Common myeloid progenitor, CD34-positive (primary cell): ENCODE measurements at regions not wholly inside any gene's neighbourhood (a gene's known extent, or its start where the extent isn't known, plus 50 kb on each side); places are given as distances from the start of the nearest gene placed in this dataset.

Experiments used
- CTCF ChIA-PET: fragments of 350-600 bp; sonication (Branson Sonifier 250); formaldehyde crosslinking; loops from one replicate; lab custom pipeline; 2021; ENCODE audit warnings: antibody characterized with exemption; lab: Charles Lee
- POLR2A ChIA-PET: fragments of 350-600 bp; sonication (Branson Sonifier 250); formaldehyde crosslinking; loops from one replicate; lab custom pipeline; 2021; ENCODE audit warnings: antibody characterized with exemption; lab: Charles Lee
- DNase-seq, 3 donors: peaks; one replicate each; pipeline versions ENCODE4 v3.0.0 to v3.0.0-alpha.2; 2013
- H3K27ac ChIP-seq, 2 experiments: 1 replicate in 1 of 2; 2 replicates in 1 of 2; pipeline ENCODE4 v1.7.0; 2013; ENCODE audit warnings: inconsistent platforms in 2 of 2, low read length in 2 of 2, mild to moderate bottlenecking in 2 of 2, low read depth in 1 of 2, moderate library complexity in 1 of 2; ENCODE audit not compliant: severe bottlenecking in 2 of 2, insufficient read depth in 1 of 2, poor library complexity in 1 of 2
- H3K27me3 ChIP-seq, 5 experiments: replicated peaks in 2 of 5; 1 replicate in 3 of 5; 2 replicates in 2 of 5; pipeline versions ENCODE4 v1.6.1 to v1.7.0; 2013; ENCODE audit warnings: low read length in 4 of 5, mild to moderate bottlenecking in 2 of 5, moderate library complexity in 2 of 5, inconsistent platforms in 1 of 5; ENCODE audit not compliant: insufficient read depth in 5 of 5, control insufficient read depth in 4 of 5
- H3K36me3 ChIP-seq, 4 experiments: 1 replicate in 2 of 4; 2 replicates in 2 of 4; pipeline versions ENCODE4 v1.6.1 to v1.7.0; 2013; ENCODE audit warnings: low read length in 3 of 4, control low read depth in 1 of 4, mild to moderate bottlenecking in 1 of 4; ENCODE audit not compliant: control insufficient read depth in 4 of 4, insufficient read depth in 4 of 4
- H3K4me1 ChIP-seq, 4 experiments: 1 replicate in 3 of 4; 2 replicates in 1 of 4; pipeline versions ENCODE4 v1.6.1 to v1.7.1; 2013; ENCODE audit warnings: low read length in 3 of 4, mild to moderate bottlenecking in 3 of 4, control low read depth in 1 of 4, inconsistent platforms in 1 of 4, moderate library complexity in 1 of 4; ENCODE audit not compliant: control insufficient read depth in 4 of 4, insufficient read depth in 4 of 4; ENCODE audit errors: control extremely low read depth in 1 of 4
- H3K4me3 ChIP-seq, 7 experiments: 1 replicate in 4 of 7; 2 replicates in 3 of 7; pipeline versions ENCODE4 v1.5.1 to v1.7.0; 2013; ENCODE audit warnings: mild to moderate bottlenecking in 7 of 7, low read length in 6 of 7, moderate library complexity in 6 of 7, inconsistent platforms in 2 of 7, low read depth in 2 of 7, control low read depth in 1 of 7; ENCODE audit not compliant: insufficient read depth in 4 of 7, control insufficient read depth in 1 of 7; ENCODE audit errors: extremely low read depth in 1 of 7
- H3K9me3 ChIP-seq, 5 experiments: 1 replicate in 4 of 5; 2 replicates in 1 of 5; pipeline versions ENCODE4 v1.6.1 to v1.7.1; 2013; ENCODE audit warnings: low read length in 4 of 5, mild to moderate bottlenecking in 2 of 5, inconsistent platforms in 1 of 5, low read depth in 1 of 5, moderate library complexity in 1 of 5; ENCODE audit not compliant: control insufficient read depth in 4 of 5, insufficient read depth in 2 of 5; ENCODE audit errors: control extremely low read depth in 1 of 5
- WGBS: methylation state at CpG from one replicate; pipeline ENCODE4 v1.1.5; 2013; ENCODE audit not compliant: insufficient coverage; 5-methylcytosine and 5-hydroxymethylcytosine counted together

GRCh38 chrY:16616201-16616975, 1263.6 kb downstream of the CDY2B start:
- no peak for DNase-seq
- H3K4me1 ChIP-seq, result no peaks in the 10 kb centered on the region
- H3K36me3 ChIP-seq, result no peaks in the 10 kb centered on the region
- H3K27me3 ChIP-seq, result no peaks in the 10 kb centered on the region
- CTCF ChIA-PET, result no interaction called here
- H3K27ac ChIP-seq, result no peak overlapping the region
- no peak overlapping the region for H3K4me3 ChIP-seq
- H3K9me3 ChIP-seq, result no peaks in the 10 kb centered on the region
- POLR2A ChIA-PET, result interaction anchor here (0.6 kb wide), 1 partner anchor 45 kb away, joined by 3 read pairs; no protein-coding TSS in a partner anchor
- WGBS, result no CpG with 5 or more reads among the region's 2 CpGs

GRCh38 chrY:16608679-16609078, 1271.3 kb downstream of the CDY2B start:
- Histone ChIP-seq H3K4me1 (no peaks in the 10 kb centered on the region), H3K27me3 (no peaks in the 10 kb centered on the region), H3K27ac (no peak overlapping the region), H3K9me3 (no peaks in the 10 kb centered on the region), H3K4me3 (no peak overlapping the region), H3K36me3 (no peaks in the 10 kb centered on the region)
- ChIA-PET POLR2A (no interaction called here), CTCF (no interaction called here)
- DNase-seq, result no peak

GRCh38 chrY:16602146-16602545, 1277.9 kb downstream of the CDY2B start:
- CTCF ChIA-PET, result no interaction called here

GRCh38 chrY:16601626-16602025, 1278.4 kb downstream of the CDY2B start:
- Histone ChIP-seq H3K9me3 (no peaks in the 10 kb centered on the region), H3K4me3 (no peak overlapping the region), H3K27me3 (no peaks in the 10 kb centered on the region), H3K27ac (no peak overlapping the region), H3K4me1 (no peaks in the 10 kb centered on the region), H3K36me3 (no peaks in the 10 kb centered on the region)
- ChIA-PET POLR2A (no interaction called here), CTCF (no interaction called here)
- no peak for DNase-seq
- no CpG with 5 or more reads among the region's 2 CpGs for WGBS

More at GRCh38 chrY:16602146-16602545, 1277.9 kb downstream of the CDY2B start:
- Histone ChIP-seq H3K4me1 (no peaks in the 10 kb centered on the region), H3K9me3 (no peaks in the 10 kb centered on the region), H3K4me3 (no peak overlapping the region), H3K27me3 (no peaks in the 10 kb centered on the region), H3K36me3 (no peaks in the 10 kb centered on the region), H3K27ac (no peak overlapping the region)
- no peak for DNase-seq
- POLR2A ChIA-PET, result no interaction called here

GRCh38 chrY:16572061-16572460, 1308.0 kb downstream of the CDY2B start:
- ChIA-PET CTCF (no interaction called here), POLR2A (no interaction called here)
- no peaks in the 10 kb centered on the region for H3K4me1 ChIP-seq
- H3K9me3 ChIP-seq, result no peaks in the 10 kb centered on the region
- no peaks in the 10 kb centered on the region for H3K36me3 ChIP-seq
- no peak overlapping the region for H3K4me3 ChIP-seq
- no CpG with 5 or more reads among the region's 3 CpGs for WGBS
- DNase-seq, result no peak
- no peaks in the 10 kb centered on the region for H3K27me3 ChIP-seq
- no peak overlapping the region for H3K27ac ChIP-seq

GRCh38 chrY:16562491-16562890, 1317.5 kb downstream of the CDY2B start:
- Histone ChIP-seq H3K36me3 (no peaks in the 10 kb centered on the region), H3K27ac (no peak overlapping the region), H3K4me3 (no peak overlapping the region), H3K9me3 (no peaks in the 10 kb centered on the region), H3K27me3 (no peaks in the 10 kb centered on the region), H3K4me1 (no peaks in the 10 kb centered on the region)
- no peak for DNase-seq
- ChIA-PET CTCF (no interaction called here), POLR2A (no interaction called here)
- WGBS, result no CpG with 5 or more reads among the region's 3 CpGs

- Histone ChIP-seq H3K27me3 (no peaks in the 10 kb centered on the region), H3K9me3 (no peaks in the 10 kb centered on the region), H3K4me3 (no peak overlapping the region), H3K27ac (no peak overlapping the region), H3K36me3 (no peaks in the 10 kb centered on the region), H3K4me1 (no peaks in the 10 kb centered on the region)
- no peak for DNase-seq
- CTCF ChIA-PET, result no interaction called here
- POLR2A ChIA-PET, result no interaction called here
Measured at GRCh38 chrY:16522021-16522420, 1358.0 kb downstream of the CDY2B start.
